ENCODE measurements at regions not wholly inside any gene's neighbourhood (a gene's known extent, or its start where the extent isn't known, plus 50 kb on each side); places are given as distances from the start of the nearest gene placed in this dataset.

DNA sequence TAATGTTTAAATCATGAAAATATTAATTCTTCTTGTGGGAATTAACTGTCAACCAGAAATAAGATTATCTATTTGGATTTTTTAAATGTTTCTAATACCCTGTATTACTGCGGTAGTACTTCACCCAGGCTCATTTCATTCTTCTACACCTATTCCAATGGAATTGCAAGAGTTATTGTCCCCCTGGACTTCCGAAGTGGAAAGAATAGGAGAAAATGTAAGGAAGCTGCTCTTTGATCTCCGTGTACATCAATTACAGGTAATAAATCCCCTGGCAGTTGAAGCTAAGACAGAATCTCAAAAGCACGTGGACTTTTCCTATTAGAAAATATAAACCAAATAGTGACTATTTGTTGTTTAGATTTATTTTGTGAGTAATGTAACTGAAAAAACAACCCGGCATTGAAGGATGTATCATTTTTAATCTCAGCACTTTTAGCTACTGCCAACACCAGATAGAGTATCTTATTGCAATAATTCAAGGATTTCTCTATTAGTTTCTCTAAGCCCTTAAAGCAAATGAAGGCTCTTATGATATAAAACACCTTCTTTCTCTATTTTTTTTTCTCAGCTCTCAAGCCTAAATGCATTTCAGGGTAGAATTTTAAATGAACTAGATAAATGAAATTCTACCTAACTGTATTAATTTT is 77.3 kb downstream of the MZT1 start:
- TF ChIP-seq, protein P1, sequence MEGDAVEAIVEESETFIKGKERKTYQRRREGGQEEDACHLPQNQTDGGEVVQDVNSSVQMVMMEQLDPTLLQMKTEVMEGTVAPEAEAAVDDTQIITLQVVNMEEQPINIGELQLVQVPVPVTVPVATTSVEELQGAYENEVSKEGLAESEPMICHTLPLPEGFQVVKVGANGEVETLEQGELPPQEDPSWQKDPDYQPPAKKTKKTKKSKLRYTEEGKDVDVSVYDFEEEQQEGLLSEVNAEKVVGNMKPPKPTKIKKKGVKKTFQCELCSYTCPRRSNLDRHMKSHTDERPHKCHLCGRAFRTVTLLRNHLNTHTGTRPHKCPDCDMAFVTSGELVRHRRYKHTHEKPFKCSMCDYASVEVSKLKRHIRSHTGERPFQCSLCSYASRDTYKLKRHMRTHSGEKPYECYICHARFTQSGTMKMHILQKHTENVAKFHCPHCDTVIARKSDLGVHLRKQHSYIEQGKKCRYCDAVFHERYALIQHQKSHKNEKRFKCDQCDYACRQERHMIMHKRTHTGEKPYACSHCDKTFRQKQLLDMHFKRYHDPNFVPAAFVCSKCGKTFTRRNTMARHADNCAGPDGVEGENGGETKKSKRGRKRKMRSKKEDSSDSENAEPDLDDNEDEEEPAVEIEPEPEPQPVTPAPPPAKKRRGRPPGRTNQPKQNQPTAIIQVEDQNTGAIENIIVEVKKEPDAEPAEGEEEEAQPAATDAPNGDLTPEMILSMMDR (IDR thresholded peaks at IDR 0.05; ENCODE audit: poor library complexity, severe bottlenecking): no peak
- no peak for TF ChIP-seq POLR2AphosphoS5 (IDR thresholded peaks at IDR 0.05)
- no peak for TF ChIP-seq EP300 (conservative IDR thresholded peaks at IDR 0.05; ENCODE audit: poor library complexity, severe bottlenecking)
- TF ChIP-seq TAF1 (IDR thresholded peaks at IDR 0.05; ENCODE audit: low read depth): no peak
- TF ChIP-seq EZH2 (IDR thresholded peaks at IDR 0.05; ENCODE audit: borderline replicate concordance, insufficient read depth, low read length, poor library complexity, severe bottlenecking): no peak
- TF ChIP-seq, protein P2, sequence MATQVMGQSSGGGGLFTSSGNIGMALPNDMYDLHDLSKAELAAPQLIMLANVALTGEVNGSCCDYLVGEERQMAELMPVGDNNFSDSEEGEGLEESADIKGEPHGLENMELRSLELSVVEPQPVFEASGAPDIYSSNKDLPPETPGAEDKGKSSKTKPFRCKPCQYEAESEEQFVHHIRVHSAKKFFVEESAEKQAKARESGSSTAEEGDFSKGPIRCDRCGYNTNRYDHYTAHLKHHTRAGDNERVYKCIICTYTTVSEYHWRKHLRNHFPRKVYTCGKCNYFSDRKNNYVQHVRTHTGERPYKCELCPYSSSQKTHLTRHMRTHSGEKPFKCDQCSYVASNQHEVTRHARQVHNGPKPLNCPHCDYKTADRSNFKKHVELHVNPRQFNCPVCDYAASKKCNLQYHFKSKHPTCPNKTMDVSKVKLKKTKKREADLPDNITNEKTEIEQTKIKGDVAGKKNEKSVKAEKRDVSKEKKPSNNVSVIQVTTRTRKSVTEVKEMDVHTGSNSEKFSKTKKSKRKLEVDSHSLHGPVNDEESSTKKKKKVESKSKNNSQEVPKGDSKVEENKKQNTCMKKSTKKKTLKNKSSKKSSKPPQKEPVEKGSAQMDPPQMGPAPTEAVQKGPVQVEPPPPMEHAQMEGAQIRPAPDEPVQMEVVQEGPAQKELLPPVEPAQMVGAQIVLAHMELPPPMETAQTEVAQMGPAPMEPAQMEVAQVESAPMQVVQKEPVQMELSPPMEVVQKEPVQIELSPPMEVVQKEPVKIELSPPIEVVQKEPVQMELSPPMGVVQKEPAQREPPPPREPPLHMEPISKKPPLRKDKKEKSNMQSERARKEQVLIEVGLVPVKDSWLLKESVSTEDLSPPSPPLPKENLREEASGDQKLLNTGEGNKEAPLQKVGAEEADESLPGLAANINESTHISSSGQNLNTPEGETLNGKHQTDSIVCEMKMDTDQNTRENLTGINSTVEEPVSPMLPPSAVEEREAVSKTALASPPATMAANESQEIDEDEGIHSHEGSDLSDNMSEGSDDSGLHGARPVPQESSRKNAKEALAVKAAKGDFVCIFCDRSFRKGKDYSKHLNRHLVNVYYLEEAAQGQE (IDR thresholded peaks at IDR 0.05; ENCODE audit: borderline replicate concordance): no peak
- TF ChIP-seq SMC3 (conservative IDR thresholded peaks at IDR 0.05; ENCODE audit: poor library complexity): no peak
- TF ChIP-seq RAD21 (conservative IDR thresholded peaks at IDR 0.05): no peak
- TF ChIP-seq MXI1 (conservative IDR thresholded peaks at IDR 0.05; ENCODE audit: poor library complexity, severe bottlenecking): no peak

Measured in neural cell (in vitro differentiated cells).